GM10266 (cell line): ENCODE measurements at regions not wholly inside any gene's neighbourhood (a gene's known extent, or its start where the extent isn't known, plus 50 kb on each side); places are given as distances from the start of the nearest gene placed in this dataset.

Source experiments
- DNase-seq: peaks from one replicate; pipeline ENCODE4 v3.0.0; 2012; ENCODE audit errors: extremely low spot score
- CTCF ChIP-seq: IDR thresholded peaks from 2 replicates; pipeline ENCODE4 v1.5.1; 2012; ENCODE audit warnings: mild to moderate bottlenecking, low read depth; ENCODE audit not compliant: control insufficient read depth, insufficient read depth; ENCODE audit errors: missing control alignments

DNA sequence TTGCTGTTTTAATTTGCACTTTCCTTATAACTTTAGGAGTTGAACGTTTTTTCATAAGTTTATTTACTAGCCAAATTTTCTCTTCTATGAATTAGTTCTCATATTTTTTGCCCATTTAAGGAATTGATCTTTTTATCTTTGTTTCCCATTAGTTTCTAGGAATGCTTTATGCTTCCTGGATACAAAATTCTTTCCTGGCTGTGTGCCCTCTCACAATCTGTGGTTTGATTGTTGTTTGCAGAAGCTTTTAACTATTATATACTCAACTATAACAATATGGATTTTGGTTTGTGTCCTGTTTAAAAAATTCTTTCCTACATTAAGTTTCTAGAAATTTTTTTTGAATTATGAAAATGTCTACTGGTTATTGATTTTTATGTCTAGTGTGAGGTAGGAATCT lies 206.3 kb downstream of the CSNK1G3 start:
- no peak for TF ChIP-seq CTCF
- DNase-seq, result no peak

DNA sequence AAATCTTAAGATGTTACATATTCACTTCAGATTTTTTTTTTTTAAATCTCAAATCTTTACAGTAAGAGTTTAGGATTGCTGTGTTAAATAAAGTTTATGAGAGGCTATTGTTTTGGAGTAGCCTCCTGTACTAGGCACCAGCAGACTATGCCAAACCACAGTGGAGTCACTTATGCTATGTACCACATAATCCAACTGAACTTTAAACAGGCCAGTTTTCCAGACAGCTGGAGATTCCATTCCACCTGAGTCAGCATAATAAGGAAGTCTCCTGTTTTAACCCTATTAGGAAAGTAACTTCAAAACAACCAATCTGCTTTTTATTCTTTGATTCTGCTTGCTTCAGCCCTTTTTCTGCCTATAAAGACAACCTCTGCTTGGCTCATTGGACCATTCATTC lies 205.2 kb downstream of the CSNK1G3 start:
- no peak for TF ChIP-seq CTCF
- DNase-seq, result no peak

- no peak for DNase-seq
- TF ChIP-seq CTCF, result no peak
Observed at GRCh38 chr5:123710031-123710430, 198.1 kb downstream of the CSNK1G3 start.

- TF ChIP-seq CTCF, result no peak
Observed at GRCh38 chr5:123709422-123709821, 197.4 kb downstream of the CSNK1G3 start.

DNA sequence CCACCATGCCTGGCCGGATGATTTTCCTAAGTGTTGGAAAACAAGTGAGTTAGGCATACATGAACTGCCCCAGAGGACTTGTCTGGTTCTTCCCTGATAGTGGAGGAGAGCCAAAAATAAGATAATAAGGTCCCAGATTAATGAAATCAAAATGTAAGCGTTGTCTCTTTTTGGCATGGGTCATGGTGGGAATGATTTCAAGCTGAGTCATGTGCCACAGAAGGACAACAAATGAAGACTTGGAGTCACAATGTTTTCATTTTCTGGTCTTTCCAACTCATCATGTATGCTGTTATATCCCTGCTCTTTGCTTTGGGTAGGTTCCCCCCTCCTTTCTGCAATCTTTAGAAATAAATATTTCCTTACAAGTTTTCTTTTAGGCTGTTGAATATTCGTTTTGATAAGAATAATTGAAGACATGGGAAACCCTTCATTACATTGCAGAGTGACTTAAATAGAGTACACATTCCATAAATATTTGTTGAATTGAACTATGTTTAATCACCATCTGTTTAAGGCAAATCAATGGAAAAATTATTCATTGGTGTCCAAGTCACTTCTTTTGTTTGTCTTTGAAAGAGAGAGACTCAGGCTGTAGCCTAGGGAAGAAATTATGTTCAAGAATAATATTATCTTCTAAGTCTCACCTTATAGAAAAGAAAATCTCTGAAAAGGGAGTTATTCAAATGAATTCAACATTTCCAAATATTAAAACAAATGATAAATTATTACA lies 196.3 kb downstream of the CSNK1G3 start:
- TF ChIP-seq CTCF, result no peak
- no peak for DNase-seq

More at GRCh38 chr5:123709422-123709821, 197.4 kb downstream of the CSNK1G3 start:
- no peak for DNase-seq

GRCh38 chr5:123706531-123706930 lies 194.6 kb downstream of the CSNK1G3 start:
- no peak for TF ChIP-seq CTCF
- no peak for DNase-seq

DNA sequence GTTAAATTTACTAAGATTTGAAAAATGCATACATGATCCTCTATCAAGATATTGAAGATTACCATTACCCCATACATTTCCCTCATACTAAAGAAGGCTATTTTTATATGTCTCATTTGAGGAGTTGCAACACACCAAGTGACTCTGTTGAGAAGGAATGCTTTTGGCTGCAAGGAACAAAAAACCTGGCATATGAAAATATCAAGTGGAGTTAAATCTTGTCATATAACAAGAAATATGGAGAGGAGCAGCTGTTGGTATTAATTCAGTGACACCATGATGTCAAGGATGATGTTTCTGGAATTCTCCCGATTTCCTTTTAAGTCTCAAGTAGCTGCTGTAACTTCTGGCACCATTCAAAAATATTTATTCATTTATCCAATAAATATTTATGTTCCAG lies 193.8 kb downstream of the CSNK1G3 start:
- no peak for DNase-seq
- TF ChIP-seq CTCF, result no peak
